G401.6 (cell line): ENCODE measurements at regions not wholly inside any gene's neighbourhood (a gene's known extent, or its start where the extent isn't known, plus 50 kb on each side); places are given as distances from the start of the nearest gene placed in this dataset.
"Not testable (repeated sequence)": the region's sequence is repeated elsewhere in the genome, so short reads cannot be mapped to it uniquely, and the experiment has no call there.

Experiments
- FAIRE-seq: peaks from 2 replicates; lab custom pipeline; 2012; peaks lifted over from hg19 to GRCh38; lab: Jason Lieb, UNC

DNA sequence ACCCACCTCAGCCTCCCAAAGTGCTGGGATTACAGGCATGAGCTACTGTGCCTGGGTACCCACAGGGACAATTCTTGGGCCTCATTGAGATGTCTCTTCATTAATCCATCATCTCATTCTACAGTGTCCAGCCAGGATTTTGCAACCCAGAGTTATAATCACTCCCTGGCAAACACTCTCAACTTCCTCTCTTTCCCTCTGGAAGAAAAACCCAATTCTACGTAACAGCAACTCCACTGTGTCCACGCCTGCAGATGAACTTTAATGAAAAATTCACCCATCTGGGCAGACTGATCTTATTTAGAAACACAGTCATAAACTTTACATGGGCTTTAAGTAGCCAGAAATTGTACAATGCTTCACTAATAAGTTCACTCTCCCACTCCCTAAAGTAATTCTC, 90.1 kb upstream of the ABCC4 start:
- no peak for FAIRE-seq

DNA sequence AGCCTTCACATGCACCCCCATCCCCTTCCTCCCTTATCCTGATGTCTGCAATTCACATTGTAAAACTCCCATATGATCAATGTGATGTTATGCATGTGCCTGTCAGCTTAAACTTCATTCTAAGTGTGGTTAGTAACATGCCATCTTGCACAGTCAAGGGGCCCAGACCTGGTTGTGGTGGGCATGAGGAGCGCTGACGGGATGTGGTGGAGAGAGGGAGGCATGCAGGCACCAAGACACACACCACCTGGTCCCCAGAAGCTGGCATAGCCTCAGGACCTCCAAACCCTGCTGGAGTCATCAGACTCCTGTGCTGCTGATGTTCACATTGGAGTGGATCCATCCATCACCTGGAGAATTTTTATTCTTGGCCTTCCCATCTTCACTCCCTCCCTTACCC, 90.5 kb upstream of the ABCC4 start:
- FAIRE-seq = no peak

DNA sequence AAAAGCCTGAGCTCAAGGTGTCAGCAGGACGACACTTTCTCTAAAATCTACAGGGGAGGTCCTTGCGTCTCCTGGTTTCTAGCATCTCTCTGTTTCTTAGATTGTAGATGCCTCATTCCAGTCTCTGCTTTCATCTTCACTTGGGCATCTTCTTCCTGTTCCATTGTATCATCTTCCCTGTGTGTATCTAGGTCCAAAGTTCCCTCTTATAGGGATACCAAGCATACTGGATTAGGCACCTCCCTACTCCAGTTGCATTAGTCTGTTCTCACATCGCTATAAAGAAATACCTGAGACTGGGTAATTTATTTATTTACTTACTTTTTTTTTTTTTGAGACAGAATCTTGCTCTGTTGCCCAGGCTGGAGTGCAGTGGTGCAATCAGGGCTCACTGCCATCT, 91.3 kb upstream of the ABCC4 start:
- no peak for FAIRE-seq

DNA sequence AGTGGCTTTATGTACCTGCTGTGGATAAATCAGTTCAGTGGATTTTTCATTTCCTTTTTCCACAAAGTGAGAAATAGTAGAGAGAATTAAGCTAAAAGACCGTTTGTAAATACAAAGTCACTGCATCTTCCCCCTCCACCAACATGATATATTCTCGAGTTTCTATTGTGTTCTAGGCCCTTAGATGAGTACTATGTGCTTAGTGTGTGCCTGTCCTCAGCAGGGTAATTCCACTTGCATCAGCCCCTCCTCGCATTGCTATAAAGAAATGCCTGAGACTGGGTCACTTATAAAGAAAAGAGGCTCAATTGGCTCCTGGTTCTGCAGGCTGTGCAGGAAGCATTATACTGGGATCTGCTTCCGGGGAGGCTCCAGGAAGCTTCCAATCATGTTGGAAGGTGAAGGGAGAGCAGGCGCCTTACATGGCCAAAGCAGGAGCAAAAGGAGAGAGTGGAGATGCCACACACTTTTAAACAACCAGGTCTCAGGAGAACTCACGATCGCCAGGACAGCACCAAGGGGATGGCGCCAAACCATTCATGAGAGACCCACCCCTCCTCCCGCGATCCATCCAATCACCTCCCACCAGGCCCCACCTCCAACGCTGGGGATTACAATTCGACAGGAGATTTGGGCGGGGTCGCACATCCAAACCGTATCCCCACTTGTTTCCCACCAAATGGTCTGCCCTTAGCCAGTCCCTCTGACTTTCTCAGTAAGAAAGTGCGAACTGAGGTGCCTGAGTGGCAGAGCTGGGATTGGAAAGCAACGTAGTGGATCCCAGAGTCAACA, 102.3 kb upstream of the ABCC4 start:
- FAIRE-seq = no peak

DNA sequence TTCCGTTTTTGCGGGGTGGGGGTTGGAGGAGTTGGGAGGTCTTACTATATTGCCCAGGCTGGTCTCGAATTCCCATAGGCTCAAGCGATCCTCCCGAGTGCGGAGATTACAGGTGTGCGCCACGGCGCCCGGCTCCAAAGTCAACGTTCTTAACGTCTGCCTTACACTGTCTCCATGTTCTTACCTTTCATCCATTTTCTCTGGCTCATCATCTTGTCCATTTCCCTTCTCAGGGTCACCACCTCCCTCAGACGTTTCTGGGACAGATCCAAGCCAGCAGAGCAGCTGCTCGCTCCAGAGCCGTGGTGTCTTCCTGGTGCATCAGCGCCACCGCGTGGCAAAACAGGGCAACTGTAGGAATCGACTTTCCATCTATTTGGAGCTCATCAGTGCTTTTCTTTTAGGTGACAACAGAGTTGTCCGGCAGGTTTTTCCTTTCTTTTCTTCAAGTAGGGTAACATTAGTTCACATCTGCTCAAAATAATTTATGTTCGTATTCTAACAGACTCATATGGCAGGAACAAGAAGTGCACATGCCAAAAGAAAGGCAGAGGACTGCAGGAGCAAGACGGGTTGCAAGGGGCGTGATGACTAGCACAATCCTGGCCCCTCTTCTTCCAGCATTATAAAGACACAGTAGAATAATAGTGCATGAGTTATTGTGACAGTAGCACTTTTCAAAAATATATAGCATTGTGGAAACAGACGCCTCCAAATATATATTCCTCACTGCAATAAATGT, 103.1 kb upstream of the ABCC4 start:
- peak; percentile 51 for FAIRE-seq

DNA sequence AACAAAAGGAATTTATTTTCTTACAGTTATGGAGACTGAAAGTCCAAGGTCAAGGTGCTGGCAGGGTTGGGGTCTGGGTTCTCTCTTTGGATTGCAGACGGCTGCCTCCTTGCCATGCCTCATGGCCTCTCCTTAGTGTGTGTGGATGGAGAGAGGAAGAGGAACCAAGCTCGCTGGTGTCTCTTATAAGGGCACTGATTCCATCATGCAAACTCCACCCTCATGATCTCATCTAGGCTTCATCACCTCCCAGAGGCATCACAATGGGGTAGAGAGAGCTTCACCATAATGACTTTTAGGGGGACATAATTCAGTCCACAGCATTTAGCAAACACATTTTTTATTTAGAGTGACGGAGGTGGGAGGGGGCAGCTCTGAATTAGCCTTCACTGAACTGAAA, 104.9 kb upstream of the ABCC4 start:
- no peak for FAIRE-seq

DNA sequence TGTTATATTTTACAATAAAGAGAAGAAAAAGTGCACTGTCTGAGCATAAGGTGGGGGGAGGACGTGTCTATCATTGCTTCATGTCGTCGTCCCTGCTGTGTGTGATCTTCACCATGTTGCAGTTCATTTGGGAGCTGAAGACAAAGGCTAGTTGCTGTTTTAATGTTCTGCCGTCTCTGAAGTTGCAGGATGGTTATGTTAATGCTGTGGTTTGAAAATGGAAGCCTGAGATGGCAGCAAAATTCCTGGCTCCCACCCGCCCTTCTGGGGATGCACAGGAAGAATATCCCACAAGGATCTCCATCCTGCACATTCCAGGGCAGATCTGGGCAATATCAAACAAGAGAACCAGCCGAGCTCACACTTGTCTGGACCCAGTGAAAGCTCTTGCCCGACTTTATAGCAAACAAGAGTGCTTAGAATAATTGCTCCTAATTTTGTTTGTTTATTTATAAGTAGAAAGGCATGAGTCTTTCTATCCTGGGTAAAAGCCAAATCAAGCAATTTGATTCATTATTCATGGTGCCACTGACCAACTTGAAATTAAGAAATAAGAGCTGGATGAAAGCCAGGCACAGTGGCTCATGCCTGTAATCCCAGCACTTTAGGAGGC, 110.3 kb upstream of the ABCC4 start:
- no peak for FAIRE-seq

DNA sequence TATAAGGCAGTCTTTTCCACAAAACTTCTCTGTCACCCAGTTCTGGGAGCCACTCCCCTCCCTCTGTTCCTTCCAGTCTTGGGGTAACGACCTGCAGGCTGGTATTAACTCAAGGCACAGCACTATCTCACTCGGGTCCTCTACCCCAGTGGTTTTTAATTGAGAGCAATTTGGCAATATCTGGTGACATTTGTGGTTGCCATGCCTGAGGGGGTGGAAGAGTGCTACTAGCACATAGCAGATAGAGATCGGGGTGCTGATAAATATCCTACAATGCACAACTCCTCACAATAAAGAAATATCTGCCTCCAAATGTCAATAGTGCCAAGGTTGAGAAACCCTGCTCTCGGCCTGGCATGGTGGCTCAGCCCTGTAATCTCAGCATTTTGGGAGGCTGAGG, 117.7 kb upstream of the ABCC4 start:
- no peak for FAIRE-seq

DNA sequence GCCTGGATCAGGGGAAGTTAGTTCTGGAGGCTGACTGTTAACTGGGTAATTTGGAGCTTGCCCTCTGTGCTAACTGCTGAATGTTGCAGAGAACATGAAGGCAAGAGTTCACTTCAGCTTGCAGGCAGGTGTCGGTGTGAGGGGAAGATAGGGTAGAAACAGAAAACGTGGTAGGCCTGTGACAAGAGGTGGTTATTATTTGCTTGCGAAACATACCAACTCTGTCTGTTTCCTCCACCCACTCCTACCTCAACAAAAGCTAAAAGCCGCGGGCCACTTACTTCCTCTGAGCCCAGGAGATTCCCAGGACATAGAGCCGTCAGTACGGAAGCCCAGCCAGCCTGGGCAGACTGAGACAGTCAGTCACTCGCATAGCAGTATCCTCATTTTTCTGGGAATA, 119.2 kb upstream of the ABCC4 start:
- no peak for FAIRE-seq

DNA sequence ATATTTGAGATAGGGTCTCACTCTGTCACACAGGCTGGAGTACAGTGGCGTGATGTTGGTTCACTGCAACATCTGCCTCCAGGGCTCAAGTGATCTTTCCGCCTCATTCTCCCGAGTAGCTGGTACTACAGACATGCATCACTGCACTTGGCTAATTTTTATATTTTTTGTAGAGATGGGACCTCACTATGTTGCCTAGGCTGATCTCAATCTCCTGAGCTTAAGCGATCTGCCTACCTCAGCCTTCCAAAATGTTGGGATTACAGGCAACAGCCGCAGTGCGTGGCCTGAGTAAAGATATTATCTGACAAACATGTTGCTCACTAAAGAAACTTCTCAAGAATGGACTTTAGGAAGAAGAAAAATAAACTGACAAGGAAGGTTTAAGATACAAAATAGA, 125.4 kb upstream of the ABCC4 start:
- FAIRE-seq = no peak

DNA sequence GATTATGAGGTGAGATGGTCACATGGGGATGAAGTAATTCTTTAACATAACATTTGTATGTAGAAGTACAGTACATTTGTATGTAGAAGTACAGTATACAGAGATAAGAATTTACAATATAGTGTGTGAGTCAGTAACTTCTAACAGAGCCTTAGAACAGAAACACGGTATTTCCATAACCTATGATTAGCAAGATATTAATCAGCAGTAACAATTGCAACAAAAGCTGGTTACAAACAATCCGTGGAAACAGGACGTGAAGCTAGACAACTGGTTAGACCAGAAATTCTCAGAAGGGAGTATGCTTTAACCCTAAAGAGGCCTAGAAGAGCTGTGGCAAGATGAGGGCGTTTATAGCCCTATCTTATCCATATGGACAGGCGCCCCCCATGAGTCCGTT, 122.0 kb upstream of the CLDN10 start:
- not testable (repeated sequence) for FAIRE-seq

DNA sequence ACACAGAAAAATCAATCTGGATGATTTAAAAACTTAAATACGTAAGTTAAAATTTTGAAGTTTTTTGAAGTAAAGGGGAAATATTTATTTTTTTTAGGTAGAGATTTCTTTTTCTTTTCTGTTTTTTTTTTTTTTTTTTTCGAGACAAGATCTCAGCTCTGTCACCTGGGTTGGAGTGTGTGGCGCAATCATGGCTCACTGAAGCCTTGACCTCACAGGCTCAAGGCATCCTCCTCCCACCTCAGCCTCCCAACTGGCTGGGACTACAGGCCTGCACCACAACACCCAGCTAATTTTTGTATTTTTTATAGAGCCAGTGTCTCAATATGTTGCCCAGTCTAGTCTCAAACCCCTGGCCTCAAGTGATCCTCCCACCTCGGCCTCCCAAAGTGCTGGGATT, 120.4 kb upstream of the CLDN10 start:
- no peak for FAIRE-seq

DNA sequence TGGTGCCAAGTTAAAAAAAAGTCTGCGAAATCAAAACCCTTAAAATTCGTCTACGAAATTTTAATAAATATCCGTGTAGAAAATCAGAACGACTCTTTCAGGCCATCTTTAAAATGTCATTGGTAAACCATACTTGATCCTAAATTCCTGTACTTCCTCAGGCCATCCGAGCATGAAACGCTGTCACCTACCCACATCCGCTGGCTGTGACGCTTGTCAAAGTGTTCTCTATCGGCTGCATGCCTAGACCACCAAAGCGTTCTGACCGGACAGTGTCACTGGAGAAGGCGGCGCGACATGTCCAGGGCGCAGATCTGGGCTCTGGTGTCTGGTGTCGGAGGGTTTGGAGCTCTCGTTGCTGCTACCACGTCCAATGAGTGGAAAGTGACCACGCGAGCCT, 119.0 kb upstream of the CLDN10 start:
- FAIRE-seq = no peak

DNA sequence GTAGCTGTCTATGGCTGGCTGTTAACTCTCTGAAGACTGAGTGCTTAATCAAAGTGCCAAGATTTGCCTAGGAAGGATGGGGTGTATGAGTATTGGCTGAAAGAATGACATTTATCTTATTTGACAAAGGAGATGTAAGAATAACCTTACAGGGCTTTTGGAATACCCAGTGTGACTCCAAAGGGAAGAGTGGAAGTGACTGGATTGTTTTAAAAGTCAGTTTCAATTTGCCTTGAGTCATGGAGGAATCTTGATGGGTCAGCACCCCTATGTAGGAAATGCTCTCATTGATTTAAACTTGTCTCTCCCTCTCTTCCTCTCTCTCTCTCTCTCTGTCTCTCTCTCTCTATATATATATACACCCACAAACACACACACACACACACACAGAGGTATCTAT, 118.4 kb upstream of the CLDN10 start:
- FAIRE-seq = no peak

DNA sequence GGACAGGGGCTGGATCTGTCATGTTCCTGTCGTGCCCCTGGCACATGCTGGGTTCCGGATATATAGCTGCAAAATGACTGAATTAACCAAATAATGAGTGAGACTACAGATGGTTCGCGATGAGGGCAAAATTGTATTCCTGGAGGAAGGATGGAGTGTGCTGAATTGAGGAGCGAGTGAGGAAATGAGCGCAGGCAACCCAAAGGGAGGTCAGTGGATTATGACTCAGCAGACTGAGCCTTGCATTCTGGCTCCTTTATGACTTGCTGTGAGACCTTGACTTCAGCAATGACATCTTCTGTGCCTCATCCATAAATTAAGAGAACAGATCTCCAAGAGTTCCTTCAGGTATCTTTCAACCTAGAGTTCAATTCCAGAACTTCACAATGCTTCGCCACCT, 115.0 kb upstream of the CLDN10 start:
- FAIRE-seq = no peak

DNA sequence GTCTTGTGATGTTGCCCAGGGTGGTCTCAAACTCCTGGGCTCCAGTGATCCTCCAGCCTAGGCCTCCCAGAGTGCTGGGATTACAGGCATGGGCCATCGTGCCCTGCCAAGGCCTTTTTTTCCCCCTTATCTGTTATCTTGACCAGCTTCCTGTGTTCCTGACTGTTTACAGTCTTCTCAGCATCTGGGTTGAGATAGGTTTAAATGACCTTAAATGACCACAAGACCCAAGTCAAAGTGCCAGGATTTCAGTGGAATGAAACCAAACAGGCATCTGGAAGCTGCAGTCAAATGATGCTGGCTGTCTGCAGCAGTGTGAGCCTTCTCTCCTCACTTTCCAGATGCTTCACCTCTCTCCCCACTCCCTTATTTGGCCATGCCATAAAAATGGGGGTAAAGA, 114.2 kb upstream of the CLDN10 start:
- no peak for FAIRE-seq

DNA sequence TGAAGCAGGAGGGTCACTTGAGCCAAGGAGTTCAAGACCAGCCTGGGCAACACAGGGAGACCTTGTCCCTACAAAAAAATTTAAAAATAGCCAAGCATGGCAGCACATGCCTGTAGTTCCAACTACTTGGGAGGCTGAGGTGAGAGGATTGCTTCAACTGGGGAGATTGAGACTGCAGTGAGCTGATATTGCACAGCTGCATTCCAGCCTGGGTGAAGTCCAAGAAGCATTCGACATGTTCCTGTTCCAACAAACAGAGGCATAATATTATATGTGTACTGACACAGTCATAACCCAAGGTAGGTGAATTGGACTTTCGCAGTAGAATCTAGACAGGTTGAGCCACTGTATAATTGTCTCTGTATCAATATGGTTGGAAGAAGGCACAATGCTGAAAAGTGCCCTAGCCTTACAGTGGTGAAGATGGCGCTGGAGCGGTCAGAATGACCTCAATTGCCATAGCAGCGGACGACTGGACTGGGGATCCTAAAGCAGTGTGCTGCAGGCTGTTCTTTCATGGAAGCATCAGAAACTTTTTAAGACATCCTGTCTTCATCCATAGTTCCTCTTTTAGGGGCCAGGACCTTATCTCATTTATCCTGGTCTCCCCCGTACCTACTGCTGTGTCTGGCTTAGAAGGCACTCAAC, 112.0 kb upstream of the CLDN10 start:
- no peak for FAIRE-seq

DNA sequence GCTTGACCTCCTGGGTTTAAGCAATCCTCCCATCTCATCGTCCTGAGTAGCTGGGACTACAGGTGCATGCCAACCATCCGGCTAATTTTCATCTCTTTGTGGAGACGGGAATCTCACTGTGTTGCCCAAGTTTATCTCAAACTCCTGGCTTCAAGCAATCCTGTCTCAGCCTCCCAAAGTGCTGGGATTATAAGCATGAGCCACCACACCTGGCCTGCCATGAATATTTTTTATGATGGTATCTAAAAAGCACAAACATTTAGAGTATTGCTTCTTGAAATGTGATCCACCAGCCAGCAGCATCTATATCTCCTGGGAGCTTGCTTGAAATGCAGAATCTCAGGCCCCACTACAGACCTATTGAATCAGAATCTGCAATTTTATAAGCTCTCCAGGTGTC, 111.2 kb upstream of the CLDN10 start:
- no peak for FAIRE-seq

DNA sequence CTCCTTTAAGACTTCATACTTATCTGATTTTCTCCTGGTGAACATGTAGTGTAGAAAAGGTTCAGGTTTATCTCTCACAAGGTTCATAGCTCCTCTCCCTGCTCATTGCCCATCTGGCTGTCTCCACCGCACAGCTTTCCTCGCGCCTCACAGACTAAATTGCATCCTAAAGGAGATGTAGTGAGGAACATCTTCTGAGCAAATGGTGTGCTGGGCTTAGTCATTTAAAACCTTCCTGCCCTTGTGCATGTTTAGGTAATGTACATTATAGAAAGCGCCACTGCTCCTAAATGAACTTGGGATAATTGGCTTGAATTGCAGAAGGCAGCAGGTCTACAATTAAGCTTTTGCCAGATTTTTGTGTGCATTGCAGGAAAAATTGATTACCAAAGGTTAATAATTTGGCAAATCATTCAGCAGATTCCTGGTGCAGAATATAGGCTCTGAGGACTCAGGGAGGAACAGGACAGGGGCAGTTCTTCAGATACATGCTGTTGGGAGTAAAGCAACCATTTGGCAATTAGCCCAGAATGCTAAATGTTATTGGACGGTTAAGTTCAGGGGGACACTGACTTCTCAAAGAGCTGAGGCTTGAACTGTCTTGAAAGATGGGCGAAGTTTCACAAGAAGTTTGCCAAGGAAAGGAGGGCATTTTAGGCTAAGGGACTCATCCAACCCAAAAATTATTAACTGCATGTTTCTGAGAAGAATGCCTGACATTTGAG, 108.4 kb upstream of the CLDN10 start:
- FAIRE-seq = no peak

DNA sequence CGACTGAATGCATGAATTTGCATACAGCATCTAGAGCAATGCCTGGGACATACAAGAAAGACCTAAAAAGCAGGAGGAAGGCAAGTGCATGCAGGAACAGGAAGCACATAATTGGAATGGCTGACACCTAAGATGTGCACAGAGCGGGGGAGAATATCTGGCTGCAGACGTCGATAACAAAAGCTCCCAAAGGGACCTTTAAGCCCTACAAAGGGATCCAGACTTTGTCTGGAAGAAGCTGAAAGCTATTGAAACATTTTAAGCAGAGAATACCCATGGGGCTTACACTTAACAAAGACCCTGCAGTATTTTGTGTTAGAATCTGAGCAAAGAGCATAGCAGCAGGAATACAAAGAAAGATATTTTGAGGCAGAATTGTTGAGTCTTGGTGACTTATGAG, 107.4 kb upstream of the CLDN10 start:
- no peak for FAIRE-seq

DNA sequence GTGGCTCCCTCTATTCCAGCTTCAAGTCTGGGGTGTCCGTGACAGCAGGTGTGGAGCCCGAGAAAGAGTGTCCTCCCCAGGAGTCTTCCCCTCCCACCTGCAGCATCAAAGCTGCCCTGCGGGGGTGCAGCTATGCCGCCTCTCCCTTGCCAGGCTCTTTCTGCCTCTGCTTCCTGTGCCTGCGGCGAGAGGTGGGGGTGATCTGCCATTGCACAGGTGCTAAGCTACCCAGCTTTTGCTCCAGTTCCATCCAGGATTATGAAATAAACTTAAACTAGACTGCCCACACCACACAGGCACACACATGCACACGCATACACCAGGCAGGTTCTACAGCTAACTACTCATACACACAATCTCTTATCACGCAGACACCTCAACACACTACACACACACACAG, 104.7 kb upstream of the CLDN10 start:
- no peak for FAIRE-seq

DNA sequence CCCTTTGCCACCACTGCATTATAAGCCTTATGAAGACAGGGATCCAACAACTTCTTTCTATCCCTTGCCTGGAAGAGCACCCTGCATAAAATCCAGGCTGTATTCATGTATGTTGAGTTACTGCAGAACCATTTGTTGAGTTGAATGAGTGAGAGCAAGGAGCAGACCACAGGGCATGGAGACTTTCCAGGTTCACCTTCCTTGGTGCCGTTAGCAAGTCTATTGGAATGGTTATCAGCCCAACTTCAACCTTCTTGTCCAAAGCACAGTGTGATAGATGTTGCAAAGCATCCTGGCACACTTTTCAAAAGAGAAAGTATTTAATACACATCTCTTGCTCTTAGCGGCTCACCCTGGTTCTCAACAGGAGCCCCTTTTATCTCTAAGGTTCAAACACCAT, 100.9 kb upstream of the CLDN10 start:
- no peak for FAIRE-seq
